PC-9 (cell line): ENCODE measurements at regions not wholly inside any gene's neighbourhood (a gene's known extent, or its start where the extent isn't known, plus 50 kb on each side); places are given as distances from the start of the nearest gene placed in this dataset.

Experiments used
- BruUV-seq: library from RNA; stranded (reverse); fragments of 400-500 nt; replicated peaks from 2 replicates; lab custom pipeline; 2021; lab: Mats Ljungman, UMichigan
- CTCF ChIA-PET: fragments of 300-600 bp; sonication (Branson Sonifier 250); formaldehyde crosslinking; loops from one replicate; lab custom pipeline; 2022; ENCODE audit warnings: antibody characterized with exemption; lab: Charles Lee
- POLR2A ChIA-PET: fragments of 300-600 bp; sonication (Branson Sonifier 250); formaldehyde crosslinking; loops from one replicate; lab custom pipeline; 2022; ENCODE audit warnings: antibody characterized with exemption; ENCODE audit not compliant: unreplicated experiment; lab: Charles Lee
- DNase-seq, 2 experiments: peaks; one replicate each; pipeline versions ENCODE4 v3.0.0 to v3.0.0-alpha.2; 2015 to 2022; ENCODE audit warnings: mixed read lengths in 1 of 2
- H2AFZ ChIP-seq: fragments of 200-600 bp; sonication (generic); 2 replicates; pipeline ENCODE4 v1.8.1; 2017; ENCODE audit warnings: antibody characterized with exemption
- H3F3A ChIP-seq: fragments of 200-600 bp; sonication (generic); 2 replicates; pipeline ENCODE4 v1.8.1; 2017; ENCODE audit warnings: antibody characterized with exemption, mild to moderate bottlenecking, low read depth; ENCODE audit not compliant: insufficient read depth
- H3K27ac ChIP-seq: fragments of 200-600 bp; sonication (generic); 2 replicates; pipeline ENCODE4 v1.6.1; 2016; ENCODE audit warnings: mixed run types
- H3K27me3 ChIP-seq: fragments of 200-600 bp; sonication (generic); 2 replicates; pipeline ENCODE4 v1.6.1; 2016; ENCODE audit warnings: low read depth, mixed run types; ENCODE audit not compliant: insufficient read depth
- H3K36me3 ChIP-seq: fragments of 200-600 bp; sonication (generic); 2 replicates; pipeline ENCODE4 v1.6.1; 2016; ENCODE audit warnings: low read depth, mixed run types
- H3K4me1 ChIP-seq: fragments of 200-600 bp; sonication (generic); replicated peaks from 2 replicates; pipeline ENCODE4 v1.6.1; 2016; ENCODE audit warnings: mixed run types; ENCODE audit not compliant: insufficient read depth
- H3K4me2 ChIP-seq: fragments of 200-600 bp; sonication (generic); 2 replicates; pipeline ENCODE4 v1.6.1; 2017; ENCODE audit warnings: mixed run types
- H3K4me3 ChIP-seq: fragments of 200-600 bp; sonication (generic); 2 replicates; pipeline ENCODE4 v1.6.1; 2016; ENCODE audit warnings: mixed run types
- H3K79me2 ChIP-seq: fragments of 200-600 bp; sonication (generic); 2 replicates; pipeline ENCODE4 v1.6.1; 2017; ENCODE audit warnings: low read depth, mixed run types
- H3K9me2 ChIP-seq: fragments of 200-600 bp; sonication (generic); 2 replicates; pipeline ENCODE4 v1.8.1; 2017; ENCODE audit warnings: mild to moderate bottlenecking; ENCODE audit not compliant: insufficient read depth
- H3K9me3 ChIP-seq: fragments of 200-600 bp; sonication (generic); 2 replicates; pipeline ENCODE4 v1.8.1; 2016; ENCODE audit warnings: low read depth; ENCODE audit not compliant: insufficient read depth
- H4K20me1 ChIP-seq: fragments of 200-600 bp; sonication (generic); 2 replicates; pipeline ENCODE4 v1.8.1; 2017; ENCODE audit not compliant: insufficient read depth
- EZH2 ChIP-seq: fragments of 200-600 bp; sonication (generic); IDR thresholded peaks from 2 replicates; pipeline ENCODE4 v1.8.0; 2017; ENCODE audit warnings: antibody characterized with exemption, low read depth
- intact Hi-C: fragments of 100-400 bp; cut with micrococcal nuclease; formaldehyde crosslinking; loops from one replicate; pipeline ENCODE4 v1.10.0; 2022; ENCODE audit not compliant: unreplicated experiment
- TF ChIP-seq, protein P1 (sequence below): fragments of 200-600 bp; sonication (generic); conservative IDR thresholded peaks from 2 replicates; pipeline ENCODE4 v1.6.1; 2017; ENCODE audit warnings: mixed run types, antibody characterized with exemption, mild to moderate bottlenecking, moderate library complexity

- Histone ChIP-seq H4K20me1 (no peaks in the 10 kb centered on the region), H3K27ac (no peak overlapping the region), H3K36me3 (no peaks in the 10 kb centered on the region), H3K79me2 (no peaks in the 10 kb centered on the region), H3K9me2 (no peaks in the 10 kb centered on the region), H3F3A (no peaks in the 10 kb centered on the region), H3K4me1 (no peaks in the 10 kb centered on the region), H2AFZ (no peak overlapping the region), H3K27me3 (peaks cover 87% of the 10 kb centered on the region), H3K9me3 (no peaks in the 10 kb centered on the region), H3K4me2 (no peak overlapping the region), H3K4me3 (no peak overlapping the region)
- ChIA-PET POLR2A (no interaction called here), CTCF (no interaction called here)
- no peak for TF ChIP-seq EZH2
- TF ChIP-seq, protein P1, sequence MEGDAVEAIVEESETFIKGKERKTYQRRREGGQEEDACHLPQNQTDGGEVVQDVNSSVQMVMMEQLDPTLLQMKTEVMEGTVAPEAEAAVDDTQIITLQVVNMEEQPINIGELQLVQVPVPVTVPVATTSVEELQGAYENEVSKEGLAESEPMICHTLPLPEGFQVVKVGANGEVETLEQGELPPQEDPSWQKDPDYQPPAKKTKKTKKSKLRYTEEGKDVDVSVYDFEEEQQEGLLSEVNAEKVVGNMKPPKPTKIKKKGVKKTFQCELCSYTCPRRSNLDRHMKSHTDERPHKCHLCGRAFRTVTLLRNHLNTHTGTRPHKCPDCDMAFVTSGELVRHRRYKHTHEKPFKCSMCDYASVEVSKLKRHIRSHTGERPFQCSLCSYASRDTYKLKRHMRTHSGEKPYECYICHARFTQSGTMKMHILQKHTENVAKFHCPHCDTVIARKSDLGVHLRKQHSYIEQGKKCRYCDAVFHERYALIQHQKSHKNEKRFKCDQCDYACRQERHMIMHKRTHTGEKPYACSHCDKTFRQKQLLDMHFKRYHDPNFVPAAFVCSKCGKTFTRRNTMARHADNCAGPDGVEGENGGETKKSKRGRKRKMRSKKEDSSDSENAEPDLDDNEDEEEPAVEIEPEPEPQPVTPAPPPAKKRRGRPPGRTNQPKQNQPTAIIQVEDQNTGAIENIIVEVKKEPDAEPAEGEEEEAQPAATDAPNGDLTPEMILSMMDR = no peak
- intact Hi-C loops = no loop called here
- no peak for DNase-seq
- no TSS peak for BruUV-seq
These were observed 267.7 kb downstream of the GADD45G start for GRCh38 chr9:89872426-89872912.

DNA sequence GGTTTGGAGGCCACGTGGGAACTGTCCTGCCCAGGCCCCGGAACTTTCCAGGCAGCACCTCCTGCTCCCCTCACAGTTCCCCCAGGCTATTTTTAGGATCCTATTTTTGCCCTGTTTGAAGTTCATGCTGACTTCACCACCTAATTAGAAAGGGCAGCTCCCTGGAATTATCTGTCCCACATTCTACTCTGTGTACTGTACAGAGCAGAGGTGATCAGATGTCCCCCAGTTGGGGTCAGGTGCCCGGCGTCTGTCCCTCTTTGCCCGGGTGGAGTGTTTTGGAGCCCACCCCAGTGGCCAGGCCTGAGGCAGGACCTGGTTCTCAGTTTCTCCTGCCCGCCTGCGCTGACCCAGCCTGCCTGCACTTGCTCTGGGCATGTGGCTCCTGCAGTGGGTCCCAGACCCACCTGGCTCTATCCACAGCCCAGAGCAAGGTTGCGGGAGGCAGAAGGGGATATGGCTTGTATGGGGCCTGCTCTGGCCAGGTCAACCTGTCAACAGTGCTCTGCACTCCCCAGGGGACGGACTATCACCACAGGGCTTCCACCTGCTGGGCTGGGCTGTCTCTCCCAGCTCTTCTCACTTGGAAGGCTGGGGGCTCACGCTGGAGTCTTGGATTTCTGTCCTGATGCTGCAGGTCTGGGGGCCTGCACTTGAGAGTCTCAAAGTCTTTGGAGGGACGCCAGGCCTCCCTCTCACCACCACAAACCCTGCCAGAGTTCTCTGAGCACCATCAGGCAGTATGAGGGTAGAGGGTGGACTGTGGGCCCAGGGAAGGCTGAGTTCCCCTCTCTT is 268.3 kb downstream of the GADD45G start:
- Histone ChIP-seq H3K4me1 (no peaks in the 10 kb centered on the region), H3K9me3 (no peaks in the 10 kb centered on the region), H3K27ac (no peak overlapping the region), H3K79me2 (no peaks in the 10 kb centered on the region), H3F3A (no peaks in the 10 kb centered on the region), H3K27me3 (peaks cover 87% of the 10 kb centered on the region), H4K20me1 (no peaks in the 10 kb centered on the region), H3K4me3 (no peak overlapping the region), H2AFZ (no peak overlapping the region), H3K9me2 (no peaks in the 10 kb centered on the region), H3K4me2 (no peak overlapping the region), H3K36me3 (no peaks in the 10 kb centered on the region)
- intact Hi-C loops = no loop called here
- TF ChIP-seq, protein P1 = no peak
- no peak for TF ChIP-seq EZH2
- CTCF ChIA-PET = no interaction called here
- DNase-seq = no peak
- POLR2A ChIA-PET = no interaction called here
- BruUV-seq = no TSS peak

DNA sequence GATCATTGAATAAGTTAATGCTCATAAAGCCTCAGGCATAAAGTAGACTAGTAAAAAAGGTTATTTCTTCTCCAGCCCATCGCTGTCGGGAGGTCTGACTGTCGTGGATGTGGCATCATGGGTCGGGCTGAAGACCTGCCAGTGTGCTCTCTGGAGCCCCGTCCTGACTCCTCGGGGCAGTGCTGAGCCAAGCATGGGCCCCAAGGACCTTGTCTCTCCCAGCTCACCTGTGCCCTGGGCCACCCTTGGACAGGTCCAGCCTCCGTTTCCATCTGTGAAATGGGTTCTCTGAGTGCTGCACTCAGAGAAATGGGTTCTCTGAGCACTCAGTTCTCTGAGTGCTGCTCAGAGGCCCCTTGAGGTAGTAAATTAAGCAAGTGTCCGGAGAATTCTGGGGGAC is 269.0 kb downstream of the GADD45G start:
- no peaks in the 10 kb centered on the region for H3K79me2 ChIP-seq
- ChIA-PET CTCF (no interaction called here), POLR2A (no interaction called here)
- H3K36me3 ChIP-seq = no peaks in the 10 kb centered on the region
- intact Hi-C loops = no loop called here
- H3K9me2 ChIP-seq = no peaks in the 10 kb centered on the region
- peaks cover 87% of the 10 kb centered on the region for H3K27me3 ChIP-seq
- H3K4me1 ChIP-seq = no peaks in the 10 kb centered on the region
- no peak overlapping the region for H2AFZ ChIP-seq
- H3K4me3 ChIP-seq = no peak overlapping the region
- no peak overlapping the region for H3K27ac ChIP-seq
- TF ChIP-seq, protein P1 = no peak
- no peak for TF ChIP-seq EZH2
- no peaks in the 10 kb centered on the region for H4K20me1 ChIP-seq
- DNase-seq = no peak
- H3K9me3 ChIP-seq = no peaks in the 10 kb centered on the region
- no peaks in the 10 kb centered on the region for H3F3A ChIP-seq
- no TSS peak for BruUV-seq
- no peak overlapping the region for H3K4me2 ChIP-seq
